ENCODE measurements at regions not wholly inside any gene's neighbourhood (a gene's known extent, or its start where the extent isn't known, plus 50 kb on each side); places are given as distances from the start of the nearest gene placed in this dataset.

DNA sequence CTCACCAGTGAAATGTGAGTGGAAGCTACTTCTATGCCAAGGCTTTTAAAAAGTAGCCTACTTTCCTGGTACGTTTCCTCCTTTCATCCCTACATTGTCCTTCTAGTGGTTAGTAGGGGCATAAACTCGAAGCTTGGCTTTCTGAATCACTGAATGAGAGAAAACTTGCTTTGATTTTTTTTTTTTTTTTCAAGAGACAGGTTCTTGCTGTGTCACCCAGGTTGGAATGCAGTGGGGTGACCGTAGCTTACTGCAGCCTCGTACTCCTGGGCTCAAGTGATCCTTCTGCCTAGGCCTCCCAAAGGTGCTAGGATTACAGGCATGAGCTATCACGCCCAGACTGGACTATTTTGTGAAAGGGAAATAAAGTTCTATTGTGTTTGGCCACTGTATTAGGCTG lies 89.1 kb upstream of the IGFBP7 start:
- no peak for TF ChIP-seq CTCF (IDR thresholded peaks at IDR 0.05)
- TF ChIP-seq POLR2A (IDR thresholded peaks at IDR 0.05): no peak
